Fibroblast of skin of right quadriceps (primary cell): ENCODE measurements at regions not wholly inside any gene's neighbourhood (a gene's known extent, or its start where the extent isn't known, plus 50 kb on each side); places are given as distances from the start of the nearest gene placed in this dataset.

ENCODE experiments used
- DNase-seq: peaks from one replicate; pipeline ENCODE4 v3.0.0-alpha.2; 2013

DNA sequence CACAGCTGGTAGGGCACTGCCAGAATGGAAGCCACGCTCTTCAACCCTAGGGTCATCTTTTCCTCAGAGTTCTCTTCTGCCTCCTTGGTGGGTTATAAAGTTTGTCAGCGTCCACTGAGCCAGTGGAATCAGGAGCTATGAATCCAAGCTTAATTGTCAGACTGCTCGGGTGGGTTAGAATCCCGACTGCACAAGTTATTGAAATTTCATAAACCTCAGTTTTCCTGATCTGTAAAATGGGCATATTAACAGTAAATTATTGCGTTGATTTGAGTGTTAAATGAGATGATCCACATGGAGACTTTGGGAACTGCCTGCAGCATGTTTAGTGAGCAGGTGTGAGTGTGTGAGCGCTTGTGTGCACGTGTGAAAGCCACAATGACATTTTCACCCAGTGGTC lies 400.5 kb upstream of the CDH11 start:
- DNase-seq: no peak

DNA sequence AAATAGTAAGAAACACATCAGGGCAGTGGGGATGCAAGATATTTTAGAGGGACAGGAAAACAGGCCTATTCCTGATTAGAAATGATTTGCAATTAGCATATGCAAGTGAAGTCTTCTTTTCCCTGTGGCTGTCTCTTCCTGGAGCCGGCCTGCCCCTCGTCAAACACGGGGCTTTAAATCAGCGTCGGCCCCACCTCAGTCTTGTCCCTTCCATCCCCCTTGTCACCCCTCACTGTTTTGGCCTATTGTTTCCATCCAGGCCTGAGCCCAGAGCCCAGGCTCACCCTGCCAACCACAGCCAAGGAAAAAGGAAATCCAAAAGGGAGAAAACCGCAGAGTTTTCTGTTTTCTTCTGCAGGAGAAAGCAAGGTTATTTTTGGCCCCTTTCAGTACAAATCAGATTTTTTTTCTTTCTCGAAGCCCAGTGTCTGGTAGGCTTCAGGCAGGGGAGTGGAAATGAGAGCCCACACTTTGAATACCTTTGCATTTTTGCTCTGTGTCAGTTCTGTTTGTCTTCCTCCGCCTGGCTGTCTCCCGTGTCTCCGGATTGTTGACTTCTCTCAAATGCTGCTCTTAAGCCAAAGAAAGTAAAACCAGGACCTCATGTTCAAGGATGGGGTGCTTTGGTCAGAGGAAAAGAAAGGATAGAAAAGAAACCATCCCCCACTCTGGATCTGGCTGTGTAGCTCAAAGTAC lies 399.9 kb upstream of the CDH11 start:
- no peak for DNase-seq

- DNase-seq: no peak
Observed at GRCh38 chr16:65519402-65519801, 397.5 kb upstream of the CDH11 start.

- DNase-seq: no peak
Observed at GRCh38 chr16:65515193-65515592, 393.3 kb upstream of the CDH11 start.

GRCh38 chr16:65510850-65511249 lies 389.0 kb upstream of the CDH11 start:
- DNase-seq: peak; percentile 21

- DNase-seq: no peak
Observed at GRCh38 chr16:65510241-65510640, 388.4 kb upstream of the CDH11 start.

- no peak for DNase-seq
Observed at GRCh38 chr16:65509172-65509571, 387.3 kb upstream of the CDH11 start.

DNA sequence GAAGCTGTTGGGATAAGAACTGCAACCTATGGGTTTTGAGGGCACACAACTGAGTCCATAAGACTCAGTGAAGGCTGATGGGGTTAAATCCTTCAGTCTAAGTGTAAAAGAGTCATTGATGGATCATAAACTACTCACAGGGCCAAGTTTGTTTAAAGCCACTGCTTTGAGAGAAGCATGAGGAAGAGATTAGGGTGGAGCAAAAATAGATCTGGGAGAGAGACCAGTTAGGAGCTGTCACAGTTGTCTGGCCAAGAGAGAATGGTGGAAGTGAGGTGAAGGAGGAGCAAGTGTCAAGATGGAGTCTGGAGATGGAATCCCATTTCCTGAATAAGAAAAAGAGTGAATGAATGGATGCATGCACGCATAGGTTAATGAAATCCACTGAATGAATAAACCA lies 379.1 kb upstream of the CDH11 start:
- no peak for DNase-seq

GRCh38 chr16:65500007-65500406 lies 378.1 kb upstream of the CDH11 start:
- DNase-seq: no peak

GRCh38 chr16:65499566-65499965 lies 377.7 kb upstream of the CDH11 start:
- DNase-seq: no peak

DNA sequence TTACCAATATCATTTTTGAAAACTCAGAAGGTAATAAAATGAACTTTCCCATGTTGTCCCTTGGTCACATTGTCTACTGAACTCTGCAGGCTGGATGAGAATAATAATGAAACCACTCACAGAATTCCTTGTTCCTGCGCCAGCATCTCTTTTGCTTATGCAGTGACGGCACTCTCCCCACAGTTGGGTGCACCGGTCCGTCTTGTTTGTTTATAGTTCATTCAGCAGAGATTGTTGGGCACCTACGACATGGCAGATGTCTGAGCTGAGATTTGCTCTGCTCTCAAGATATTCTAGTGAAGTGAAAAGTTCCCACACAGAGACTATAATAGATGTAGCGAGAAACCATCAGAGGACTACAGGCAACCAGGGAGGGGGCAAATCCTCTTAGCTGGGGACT lies 375.7 kb upstream of the CDH11 start:
- DNase-seq: no peak

DNA sequence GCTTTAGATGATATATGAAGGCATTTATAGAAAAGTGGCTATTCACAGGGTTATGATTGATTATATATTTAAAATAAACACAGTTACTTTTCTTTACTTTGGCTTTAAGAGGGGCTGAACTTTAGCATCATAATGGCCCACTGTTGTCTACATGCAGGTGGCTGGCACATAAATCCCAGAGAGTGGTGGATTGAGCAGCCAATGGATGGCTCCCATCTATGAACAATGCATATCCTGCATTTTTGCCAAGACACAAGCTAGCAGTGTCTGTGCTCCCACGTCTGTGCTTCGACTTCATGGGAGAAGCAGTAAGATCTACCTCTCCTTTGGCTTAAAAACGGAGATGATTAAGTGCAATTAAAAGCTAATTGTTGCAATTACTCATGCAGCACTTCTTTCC lies 373.2 kb upstream of the CDH11 start:
- no peak for DNase-seq

DNA sequence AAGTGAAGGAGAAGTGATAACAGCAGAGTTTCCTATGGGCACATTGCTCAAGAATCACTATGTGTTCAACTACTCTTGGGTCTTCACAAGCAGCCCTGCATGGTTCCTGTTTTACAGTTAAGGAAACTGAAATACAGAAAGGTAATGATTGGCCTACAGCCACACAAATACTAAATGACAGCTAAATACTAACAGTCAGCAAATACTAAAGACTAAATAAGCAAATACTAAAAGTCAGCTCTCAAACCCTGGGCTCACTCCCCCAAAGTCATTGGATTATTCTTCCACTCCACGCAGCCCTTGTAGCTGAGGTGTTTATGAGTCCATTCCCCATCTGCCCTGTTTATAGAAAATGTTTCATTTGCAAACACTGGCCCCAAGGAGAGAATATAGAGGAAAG lies 372.7 kb upstream of the CDH11 start:
- no peak for DNase-seq

GRCh38 chr16:65494080-65494479 lies 372.2 kb upstream of the CDH11 start:
- DNase-seq: no peak

DNA sequence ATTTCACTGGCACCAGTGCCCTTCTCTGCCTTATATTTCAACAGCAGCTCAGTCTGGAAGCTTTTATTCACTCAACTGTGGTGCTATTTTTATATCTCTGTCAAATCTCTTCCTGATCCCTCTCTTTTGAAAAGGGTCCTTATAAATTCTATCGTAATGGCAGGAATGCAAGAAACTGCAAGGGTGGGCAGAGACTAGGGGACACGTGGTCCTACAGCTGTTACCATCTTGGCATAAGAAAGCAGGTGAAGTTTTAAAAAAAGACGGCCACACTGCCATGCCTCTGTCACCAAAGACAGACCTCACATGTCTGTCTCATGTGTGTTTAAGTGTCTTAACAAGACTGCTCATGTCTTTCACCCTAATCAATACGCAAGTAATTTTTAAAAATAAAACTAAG lies 368.4 kb upstream of the CDH11 start:
- DNase-seq: no peak

DNA sequence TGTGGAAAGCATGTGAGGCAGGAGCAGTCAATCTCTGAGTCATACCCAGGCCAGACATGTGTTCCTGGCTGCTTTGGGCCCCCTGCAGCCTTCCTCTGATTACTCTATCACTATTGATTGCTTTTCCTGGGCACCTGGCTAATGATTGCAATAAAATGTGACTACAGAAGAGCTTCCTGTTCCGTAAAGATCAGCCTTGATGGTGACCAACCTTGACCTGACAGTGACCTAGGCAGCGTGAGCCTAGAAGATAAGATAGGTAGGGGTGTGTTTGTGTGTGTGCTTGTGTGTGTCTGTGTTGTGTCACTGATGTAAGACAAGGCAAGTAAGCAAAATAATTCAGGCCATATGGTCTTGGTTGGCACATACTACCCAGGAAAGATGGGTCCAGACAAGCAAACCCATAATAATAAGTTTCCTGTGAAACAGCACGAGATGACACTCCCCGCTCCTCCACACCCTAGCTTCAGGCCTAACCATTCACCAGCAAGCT lies 367.7 kb upstream of the CDH11 start:
- DNase-seq: peak; percentile 31

- DNase-seq: no peak
Observed at GRCh38 chr16:65487231-65487630, 365.4 kb upstream of the CDH11 start.

DNA sequence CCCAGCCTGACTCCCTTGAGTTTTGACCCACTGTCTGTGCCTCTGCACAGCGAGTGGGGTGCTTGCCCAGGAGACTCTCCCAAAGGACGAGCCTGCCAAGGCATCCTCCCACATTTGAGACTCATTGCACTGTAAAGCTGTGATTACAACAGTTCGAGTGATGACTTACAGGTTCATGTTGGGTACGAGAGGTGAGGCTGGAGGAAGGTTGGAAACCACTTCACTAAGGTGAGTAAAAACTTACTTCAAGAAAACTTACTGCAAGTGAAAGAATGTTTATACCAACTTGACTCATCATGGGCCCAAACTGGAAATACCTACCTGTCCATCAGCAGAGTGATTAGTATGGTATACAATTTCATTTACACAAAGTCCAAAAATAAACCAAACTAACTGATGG lies 360.1 kb upstream of the CDH11 start:
- DNase-seq: no peak

DNA sequence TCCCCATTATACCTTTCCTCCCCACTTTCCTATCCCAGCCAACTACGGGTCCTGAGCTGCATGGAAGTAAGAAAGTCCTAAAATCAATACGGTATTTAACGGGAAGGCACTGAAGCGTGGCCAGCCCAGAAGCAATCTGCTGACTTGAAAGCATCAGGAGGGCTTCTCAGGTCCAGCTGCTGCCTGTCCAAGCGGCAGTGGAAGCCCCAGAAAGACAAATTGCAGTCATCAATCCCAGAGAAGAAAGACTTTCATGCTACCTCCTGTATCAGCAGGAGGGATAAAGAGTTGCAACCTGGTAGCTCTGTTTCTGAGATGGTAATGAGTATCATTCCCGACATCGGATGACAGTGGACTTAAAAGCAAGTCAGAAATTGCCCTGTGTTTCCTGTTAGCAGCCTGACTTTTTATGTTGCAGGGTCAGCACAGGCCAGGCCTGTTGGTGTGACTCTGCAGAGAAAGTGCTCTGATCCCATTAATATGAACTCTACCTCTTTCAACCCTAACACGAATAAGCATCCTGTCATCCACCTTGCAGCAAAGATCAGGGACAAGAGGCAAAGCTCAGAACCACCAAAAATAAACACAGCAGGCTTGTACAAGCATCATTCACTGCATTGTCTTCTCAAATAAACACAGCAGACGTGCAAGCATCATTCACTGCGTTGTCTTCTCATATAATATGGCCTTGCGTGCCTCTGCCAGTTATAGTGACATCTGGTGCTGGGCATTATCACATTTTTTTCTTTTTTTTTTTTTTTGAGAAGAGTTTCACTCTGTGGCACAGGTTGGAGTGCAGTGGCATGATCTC lies 358.6 kb upstream of the CDH11 start:
- DNase-seq: no peak

DNA sequence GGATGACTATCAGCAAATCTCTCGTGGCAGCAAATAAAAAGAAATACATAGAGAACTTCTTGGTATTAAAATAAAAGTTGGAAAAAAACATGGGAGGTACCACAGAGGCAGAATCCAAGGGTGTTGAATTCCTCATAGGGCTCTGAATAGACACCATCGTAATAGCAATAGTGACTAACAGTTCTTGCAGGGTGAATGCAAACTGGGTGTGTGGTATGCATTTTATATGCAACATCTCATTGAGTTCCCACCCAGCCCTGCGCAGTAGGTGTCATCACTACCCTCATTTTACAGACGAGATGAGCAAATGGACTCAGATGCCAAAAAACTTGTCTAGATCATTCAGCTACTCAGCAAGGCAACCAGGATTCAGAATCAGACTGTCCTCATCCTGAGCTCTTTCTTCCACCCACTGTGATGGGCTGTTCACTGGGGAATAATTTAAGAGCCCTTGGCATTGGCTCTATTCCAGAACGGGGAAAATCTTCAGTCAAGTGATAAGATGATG lies 354.6 kb upstream of the CDH11 start:
- DNase-seq: no peak

- DNase-seq: no peak
Observed at GRCh38 chr16:65473699-65474098, 351.8 kb upstream of the CDH11 start.

DNA sequence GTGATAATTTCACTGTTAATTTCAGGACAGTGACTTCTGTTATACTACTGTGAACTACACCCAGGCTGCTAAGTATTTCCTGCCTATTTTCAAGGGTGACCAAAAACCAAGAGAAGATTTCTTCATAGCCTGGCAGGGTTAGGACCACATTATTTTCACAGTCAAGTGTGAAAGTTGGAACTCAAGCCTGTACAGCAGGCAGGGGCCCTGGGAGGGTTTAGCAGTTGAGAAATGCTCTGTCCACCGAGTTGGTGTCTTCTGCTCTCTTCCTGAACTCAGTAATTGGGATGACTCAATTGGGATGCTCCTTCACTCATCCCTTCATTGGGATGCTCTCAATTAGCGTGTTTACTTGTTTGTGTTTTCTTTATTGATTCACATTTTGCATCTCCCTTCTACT lies 347.3 kb upstream of the CDH11 start:
- no peak for DNase-seq

- DNase-seq: no peak
Observed at GRCh38 chr16:65468133-65468532, 346.3 kb upstream of the CDH11 start.

DNA sequence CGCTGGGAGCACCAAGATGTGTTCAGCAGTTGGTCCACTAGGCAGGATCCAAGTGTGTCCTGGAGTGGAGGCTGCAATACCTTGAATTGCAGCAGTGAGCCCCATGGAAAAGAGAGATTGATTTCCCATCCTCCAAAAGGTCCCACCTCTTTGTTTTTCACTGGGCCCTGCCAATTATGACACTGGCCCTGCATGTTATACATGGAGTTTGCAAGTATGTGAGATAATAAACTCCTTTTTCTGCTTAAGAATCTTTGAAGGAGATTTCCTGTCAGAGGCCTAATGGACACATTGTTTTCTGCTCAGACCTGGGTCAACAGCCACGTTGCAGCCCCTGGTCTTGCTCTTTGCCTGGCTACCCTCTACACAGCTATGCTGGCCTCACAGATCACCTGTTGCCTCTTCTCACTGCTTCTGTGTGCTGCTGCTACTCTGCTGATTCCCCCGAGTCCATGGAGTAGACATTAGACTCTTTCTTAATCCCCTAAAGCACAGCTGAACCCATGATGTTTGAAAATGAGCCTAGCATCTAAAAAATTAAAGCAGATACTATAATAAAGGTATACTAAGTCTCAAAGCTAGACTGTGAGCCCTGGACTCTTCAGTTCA lies 341.9 kb upstream of the CDH11 start:
- no peak for DNase-seq
